Brain pericyte (primary cell): ENCODE measurements at regions not wholly inside any gene's neighbourhood (a gene's known extent, or its start where the extent isn't known, plus 50 kb on each side); places are given as distances from the start of the nearest gene placed in this dataset.

ENCODE experiments used
- DNase-seq: peaks from one replicate; pipeline ENCODE4 v3.0.0-alpha.2; 2012; ENCODE audit warnings: low read depth, low spot score

DNA sequence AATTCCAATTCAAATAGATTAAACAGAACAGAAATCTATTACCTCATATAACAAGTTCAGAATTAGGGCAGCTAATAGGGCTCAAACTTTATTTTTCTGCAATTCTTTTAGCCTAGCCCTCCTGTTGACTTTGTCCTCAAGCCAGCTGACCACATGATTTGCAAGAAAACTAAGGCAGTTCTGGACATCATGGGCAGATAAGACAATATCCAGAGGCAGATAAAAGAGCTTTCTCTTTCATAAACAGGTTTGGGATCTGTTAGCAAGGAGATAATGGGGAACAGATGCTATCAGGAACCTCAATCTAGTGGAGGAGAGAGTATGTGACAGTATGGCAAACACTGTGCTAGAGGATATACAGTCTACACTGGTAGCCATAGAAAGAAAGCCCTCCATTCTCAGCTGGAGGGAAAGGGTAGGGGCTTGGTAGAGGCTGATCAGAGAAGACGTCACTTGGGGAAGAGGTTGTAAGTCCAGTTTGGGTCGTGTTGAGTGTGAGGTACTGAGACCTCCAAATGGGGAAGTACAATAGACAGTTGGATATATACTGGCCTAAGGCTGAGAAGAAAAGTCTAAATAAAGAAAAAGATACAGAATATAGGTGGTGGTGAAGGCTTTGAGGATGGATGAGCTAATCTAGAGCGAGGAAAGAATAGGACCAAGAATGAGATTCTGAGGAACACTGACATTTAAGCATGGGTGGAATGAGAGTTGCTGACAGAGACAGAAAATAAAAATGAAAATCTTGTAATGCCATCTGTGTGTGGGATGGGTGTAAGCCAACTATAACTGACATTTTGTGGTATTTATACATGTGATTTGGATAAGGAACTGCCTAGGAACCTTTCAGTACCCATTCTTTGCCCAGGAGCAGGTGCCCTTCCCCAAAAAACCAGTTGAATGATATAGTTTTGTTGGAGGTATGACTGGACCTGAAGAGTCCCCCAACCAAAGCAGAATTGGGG lies 67.4 kb downstream of the CYB561 start:
- DNase-seq = no peak

DNA sequence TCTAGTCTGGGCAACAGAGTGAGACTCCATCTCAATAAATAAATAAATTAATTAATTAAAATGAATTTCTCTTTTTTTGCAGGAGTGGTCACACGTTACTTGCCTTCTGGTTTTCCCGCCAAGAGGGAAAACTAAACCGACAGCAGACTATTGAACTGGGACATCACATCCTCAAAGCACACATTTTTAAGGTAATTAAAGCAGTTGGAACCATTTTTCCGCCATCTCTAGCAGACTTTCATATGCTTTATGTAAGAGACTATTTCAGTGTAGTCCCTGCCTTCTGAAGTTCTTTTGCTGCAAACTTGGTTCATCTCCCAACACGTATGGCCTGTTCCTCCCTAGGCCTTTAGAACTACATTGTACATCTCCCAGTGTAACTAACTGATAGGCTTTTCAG lies 66.5 kb downstream of the CYB561 start:
- no peak for DNase-seq

DNA sequence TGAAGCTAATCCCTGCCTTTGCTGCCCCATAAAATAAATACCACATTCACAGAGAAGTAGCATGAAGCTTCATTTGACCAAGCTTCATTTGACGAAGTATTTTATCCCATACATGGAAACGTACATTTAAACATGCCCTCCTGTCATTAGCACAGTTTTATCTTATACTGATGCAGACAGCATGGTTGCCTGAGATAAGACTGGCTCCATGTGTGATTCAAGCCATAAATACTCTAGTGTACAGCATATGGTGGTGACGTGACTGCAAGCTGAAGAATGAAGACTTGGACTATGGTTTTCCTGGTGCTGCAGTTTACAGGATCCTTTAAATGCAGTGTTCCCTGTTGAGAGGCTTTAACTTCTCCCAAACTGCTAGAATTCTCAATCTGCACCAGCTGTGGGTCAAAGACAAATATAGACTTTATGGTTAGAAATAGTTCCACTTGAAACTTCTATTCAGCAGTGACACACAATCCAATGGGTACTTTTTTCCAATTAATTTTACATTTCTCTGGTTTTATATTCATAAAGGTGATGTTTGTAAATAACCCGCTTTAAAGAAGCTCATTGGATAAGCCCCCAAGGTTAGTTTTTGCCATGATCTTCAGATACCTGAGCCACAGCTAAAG lies 64.9 kb downstream of the CYB561 start:
- DNase-seq = no peak

DNA sequence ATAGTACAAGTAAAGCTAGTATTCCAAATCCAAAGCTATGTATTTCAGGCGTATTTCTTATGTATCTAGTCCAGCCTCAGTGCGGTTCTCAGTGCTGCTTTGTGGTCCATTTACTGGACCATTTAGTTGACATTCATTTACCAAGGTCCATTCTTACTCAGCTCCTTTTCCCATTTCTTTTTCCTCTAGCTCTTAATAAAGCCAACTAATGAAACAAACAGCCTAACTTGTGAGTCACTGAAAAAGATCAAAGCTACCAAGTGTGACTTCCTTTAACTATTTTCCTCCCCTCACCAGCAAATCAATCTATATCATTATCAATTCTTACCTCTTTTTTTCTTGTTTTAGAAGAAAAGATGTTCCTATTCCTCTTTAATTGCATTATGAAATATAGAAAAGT lies 64.0 kb downstream of the CYB561 start:
- DNase-seq = no peak
